ENCODE measurements at regions not wholly inside any gene's neighbourhood (a gene's known extent, or its start where the extent isn't known, plus 50 kb on each side); places are given as distances from the start of the nearest gene placed in this dataset.

GRCh38 chr14:22513066-22513812, 75.8 kb downstream of the DAD1 start:
- Histone ChIP-seq H3K27ac (ENCODE audit: low read depth, low read length) (no peak overlapping the region), H3K9me3 (ENCODE audit: control insufficient read depth, insufficient read depth, low read length) (no peaks in the 10 kb centered on the region), H3K4me3 (ENCODE audit: low read depth, low read length) (no peak overlapping the region), H3K27me3 (ENCODE audit: control insufficient read depth, insufficient read depth, low read length) (no peaks in the 10 kb centered on the region)
- POLR2A ChIA-PET: no interaction called here
- TF ChIP-seq CTCF (IDR thresholded peaks at IDR 0.05; ENCODE audit: low read depth, low read length): no peak
- CTCF ChIA-PET: interaction anchor here (1.1 to 5.1 kb wide), 3 partner anchors 25 to 57 kb away, joined by 3 to 37 read pairs (median 4); no protein-coding TSS in a partner anchor
- DNase-seq (ENCODE audit: low read depth, low spot score): no peak

GRCh38 chr14:22512106-22512814, 76.8 kb downstream of the DAD1 start:
- no peak for TF ChIP-seq CTCF (IDR thresholded peaks at IDR 0.05; ENCODE audit: low read depth, low read length)
- Histone ChIP-seq H3K9me3 (ENCODE audit: control insufficient read depth, insufficient read depth, low read length) (no peaks in the 10 kb centered on the region), H3K27ac (ENCODE audit: low read depth, low read length) (no peak overlapping the region), H3K27me3 (ENCODE audit: control insufficient read depth, insufficient read depth, low read length) (no peaks in the 10 kb centered on the region), H3K4me3 (ENCODE audit: low read depth, low read length) (no peak overlapping the region)
- no peak for DNase-seq (ENCODE audit: low read depth, low spot score)
- CTCF ChIA-PET: interaction anchor here (0.6 to 5.1 kb wide), 4 partner anchors 13 to 58 kb away, joined by 3 to 37 read pairs (median 4); no protein-coding TSS in a partner anchor
- POLR2A ChIA-PET: interaction anchor here (2.1 kb wide), 1 partner anchor 8 kb away, joined by 11 read pairs; no protein-coding TSS in a partner anchor

GRCh38 chr14:22510527-22511110, 78.4 kb downstream of the DAD1 start:
- no peaks in the 10 kb centered on the region for H3K9me3 ChIP-seq (ENCODE audit: control insufficient read depth, insufficient read depth, low read length)
- CTCF ChIA-PET: interaction anchor here (0.7 to 5.1 kb wide), 4 partner anchors 21 to 677 kb away, joined by 3 to 37 read pairs (median 4); no protein-coding TSS in a partner anchor
- H3K4me3 ChIP-seq (ENCODE audit: low read depth, low read length): no peak overlapping the region
- POLR2A ChIA-PET: interaction anchor here (0.6 to 2.1 kb wide), 13 partner anchors 9 to 561 kb away, joined by 3 to 13 read pairs (median 7); no protein-coding TSS in a partner anchor
- H3K27me3 ChIP-seq (ENCODE audit: control insufficient read depth, insufficient read depth, low read length): no peaks in the 10 kb centered on the region
- no peak overlapping the region for H3K27ac ChIP-seq (ENCODE audit: low read depth, low read length)
- no peak for TF ChIP-seq CTCF (IDR thresholded peaks at IDR 0.05; ENCODE audit: low read depth, low read length)
- DNase-seq (ENCODE audit: low read depth, low spot score): peak; percentile 59

GRCh38 chr14:22509751-22510300, 79.2 kb downstream of the DAD1 start:
- Histone ChIP-seq H3K27me3 (ENCODE audit: control insufficient read depth, insufficient read depth, low read length) (no peaks in the 10 kb centered on the region), H3K9me3 (ENCODE audit: control insufficient read depth, insufficient read depth, low read length) (no peaks in the 10 kb centered on the region), H3K4me3 (ENCODE audit: low read depth, low read length) (no peak overlapping the region), H3K27ac (ENCODE audit: low read depth, low read length) (no peak overlapping the region)
- TF ChIP-seq CTCF (IDR thresholded peaks at IDR 0.05; ENCODE audit: low read depth, low read length): no peak
- ChIA-PET POLR2A (interaction anchor here (0.6 to 2.1 kb wide), 10 partner anchors 10 to 497 kb away, joined by 3 to 13 read pairs (median 8); no protein-coding TSS in a partner anchor), CTCF (interaction anchor here (0.6 to 5.1 kb wide), 4 partner anchors 47 to 677 kb away, joined by 3 to 37 read pairs (median 4); no protein-coding TSS in a partner anchor)
- DNase-seq (ENCODE audit: low read depth, low spot score): no peak
